A673 (cell line): ENCODE measurements at regions not wholly inside any gene's neighbourhood (a gene's known extent, or its start where the extent isn't known, plus 50 kb on each side); places are given as distances from the start of the nearest gene placed in this dataset.

Source experiments
- CTCF ChIP-seq: fragments of 300-800, 200-600 bp; sonication (generic); conservative IDR thresholded peaks from 2 replicates; pipeline ENCODE4 v1.5.1; 2017; ENCODE audit warnings: low read depth, mild to moderate bottlenecking, antibody characterized with exemption, low read length, moderate library complexity, mixed read lengths
- EZH2 ChIP-seq: fragments of 200-600 bp; sonication (generic); IDR thresholded peaks from 2 replicates; pipeline ENCODE4 v1.6.1; 2017; ENCODE audit warnings: borderline replicate concordance, low read depth, mild to moderate bottlenecking, mixed read lengths, antibody characterized with exemption, low read length; ENCODE audit not compliant: poor library complexity, severe bottlenecking

DNA sequence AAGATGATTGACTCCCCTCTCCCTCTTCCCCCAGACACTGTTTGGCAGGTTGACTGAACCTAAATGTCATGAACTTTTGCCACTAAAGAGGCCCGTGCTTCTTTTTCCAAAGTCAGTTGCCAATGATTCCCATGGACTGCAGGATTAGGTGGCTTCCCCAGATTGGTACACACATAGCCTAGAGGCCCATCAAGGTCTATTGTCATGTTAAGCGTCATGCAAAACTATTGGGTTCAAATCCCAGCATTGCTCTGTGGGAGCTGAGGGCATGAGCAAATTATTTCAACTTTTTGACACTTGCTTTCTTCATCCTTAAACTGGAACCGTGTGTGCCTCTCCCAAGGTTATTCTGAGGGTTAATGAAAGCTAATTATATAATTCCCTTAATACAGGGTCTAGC, 430.2 kb upstream of the TBX3 start:
- TF ChIP-seq CTCF (no peak), EZH2 (no peak)
